Hypothalamus (tissue), 51 donors: ENCODE measurements at regions not wholly inside any gene's neighbourhood (a gene's known extent, or its start where the extent isn't known, plus 50 kb on each side); places are given as distances from the start of the nearest gene placed in this dataset.
A peak's percentile ranks its signal among the peaks of the same experiment; 100 is the strongest.
"Not testable (repeated sequence)": the region's sequence is repeated elsewhere in the genome, so short reads cannot be mapped to it uniquely, and the experiment has no call there.

Experiments used
- DNase-seq, 51 donors: peaks; one replicate each; lab custom pipeline; 2025; lab: John Stamatoyannopoulos, UW

DNA sequence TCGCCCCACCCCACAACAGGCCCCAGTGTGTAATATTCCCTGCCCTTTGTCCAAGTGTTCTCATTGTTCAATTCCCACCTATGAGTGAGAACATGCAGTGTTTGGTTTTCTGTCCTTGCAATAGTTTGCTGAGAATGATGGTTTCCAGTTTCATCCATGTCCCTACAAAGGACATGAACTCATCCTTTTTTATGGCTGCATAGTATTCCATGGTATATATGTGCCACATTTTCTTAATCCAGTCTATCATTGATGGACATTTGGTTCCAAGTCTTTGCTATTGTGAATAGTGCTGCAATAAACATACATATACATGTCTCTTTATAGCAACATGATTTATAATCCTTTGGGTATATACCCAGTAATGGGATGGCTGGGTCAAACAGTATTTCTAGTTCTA is 132.7 kb downstream of the SNX10 start:
- not testable (repeated sequence) for DNase-seq

DNA sequence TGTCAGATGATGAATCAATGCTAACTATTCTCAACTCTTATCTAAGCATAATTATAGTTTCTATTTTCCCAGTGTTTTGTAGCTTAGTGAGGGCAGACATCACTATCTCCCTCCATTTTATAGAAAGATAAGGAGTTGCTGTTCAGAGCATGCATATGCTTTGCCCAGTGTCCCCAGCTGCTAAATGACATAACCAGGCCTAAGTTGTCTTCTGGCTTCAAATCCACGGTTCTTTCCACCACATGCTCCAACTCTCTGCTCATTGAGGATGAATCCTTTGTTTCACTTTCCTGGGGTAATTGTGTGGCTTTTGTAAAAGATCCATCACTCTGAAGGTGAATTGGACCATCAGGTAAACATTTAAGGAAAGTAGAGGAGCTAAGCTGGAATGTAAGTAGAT is 134.0 kb downstream of the SNX10 start:
- DNase-seq: no peak

DNA sequence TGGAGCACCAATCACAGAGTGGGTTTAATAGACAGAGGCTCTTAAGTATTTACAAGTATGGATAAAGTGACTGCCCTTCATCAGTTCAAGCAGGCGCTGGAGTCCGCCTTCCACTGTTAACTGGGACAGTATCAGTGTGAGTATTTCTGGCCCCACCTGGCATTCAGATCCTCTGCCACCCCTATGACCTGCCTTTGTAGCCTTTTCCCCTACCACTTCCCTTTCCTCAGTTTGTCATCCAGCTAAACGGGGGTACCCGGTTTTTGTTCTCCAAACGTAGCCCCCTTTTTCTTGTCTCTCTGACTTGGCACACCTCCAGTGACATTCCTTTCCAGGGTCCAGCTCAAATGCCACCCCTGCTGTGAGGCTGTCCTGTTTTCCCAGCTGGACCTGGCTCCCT is 134.4 kb downstream of the SNX10 start:
- no peak for DNase-seq

DNA sequence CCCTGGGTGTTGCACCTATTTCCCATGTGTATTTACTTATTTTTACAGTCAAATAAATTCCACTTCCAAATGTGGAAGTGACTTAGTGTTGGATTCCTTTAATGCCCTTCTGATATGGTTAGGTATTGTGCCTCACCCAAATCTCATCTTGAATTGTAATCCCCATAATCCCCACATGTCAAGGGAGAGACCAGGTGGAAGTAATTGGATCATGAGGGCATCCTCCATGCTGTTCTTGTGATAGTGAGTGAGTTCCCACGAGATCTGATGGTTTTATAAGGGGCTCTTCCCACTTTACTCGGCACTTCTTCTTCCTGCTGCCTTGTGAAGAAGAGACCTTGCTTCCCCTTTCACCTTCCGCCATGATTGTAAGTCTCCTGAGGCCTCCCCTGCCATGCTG is 136.9 kb downstream of the SNX10 start:
- no peak for DNase-seq

DNA sequence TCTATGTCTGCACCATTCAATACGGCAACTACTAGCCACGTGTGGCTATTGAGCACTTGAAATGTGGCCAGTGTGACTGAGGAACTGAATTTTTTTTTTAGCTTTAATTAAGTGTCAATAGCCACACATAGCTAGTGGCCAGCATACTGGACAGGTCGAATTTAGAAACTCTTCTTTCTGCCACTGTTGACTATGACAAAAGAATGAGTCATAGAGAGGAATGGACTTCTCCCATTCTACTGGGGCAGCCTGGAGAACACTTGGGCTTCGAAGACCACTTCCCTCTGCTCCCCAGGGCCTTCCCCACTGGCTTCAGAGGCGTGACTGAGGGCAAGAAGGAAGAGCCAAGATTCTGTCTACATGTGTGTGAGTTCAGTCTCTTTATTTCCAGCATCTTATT is 137.5 kb downstream of the SNX10 start:
- DNase-seq: no peak

DNA sequence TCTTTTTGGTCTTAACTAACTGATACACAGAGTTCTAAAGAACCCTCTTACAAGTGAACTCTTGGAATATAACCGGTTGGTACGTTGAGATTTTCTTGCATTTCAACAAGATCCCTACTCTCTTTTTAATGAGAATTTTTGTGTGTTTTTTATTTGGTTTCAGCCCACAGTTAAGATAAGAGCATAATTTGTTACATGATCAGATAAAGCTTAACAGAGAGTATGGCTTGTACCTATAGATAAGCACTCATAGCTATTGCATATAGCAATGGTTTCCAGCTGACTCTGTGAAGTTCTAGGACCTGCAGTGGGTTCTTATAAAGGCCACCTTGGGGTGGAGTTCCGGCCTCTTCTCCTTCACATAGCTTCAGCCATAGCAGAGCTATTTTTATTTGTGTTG is 143.3 kb downstream of the SNX10 start:
- DNase-seq: no peak

DNA sequence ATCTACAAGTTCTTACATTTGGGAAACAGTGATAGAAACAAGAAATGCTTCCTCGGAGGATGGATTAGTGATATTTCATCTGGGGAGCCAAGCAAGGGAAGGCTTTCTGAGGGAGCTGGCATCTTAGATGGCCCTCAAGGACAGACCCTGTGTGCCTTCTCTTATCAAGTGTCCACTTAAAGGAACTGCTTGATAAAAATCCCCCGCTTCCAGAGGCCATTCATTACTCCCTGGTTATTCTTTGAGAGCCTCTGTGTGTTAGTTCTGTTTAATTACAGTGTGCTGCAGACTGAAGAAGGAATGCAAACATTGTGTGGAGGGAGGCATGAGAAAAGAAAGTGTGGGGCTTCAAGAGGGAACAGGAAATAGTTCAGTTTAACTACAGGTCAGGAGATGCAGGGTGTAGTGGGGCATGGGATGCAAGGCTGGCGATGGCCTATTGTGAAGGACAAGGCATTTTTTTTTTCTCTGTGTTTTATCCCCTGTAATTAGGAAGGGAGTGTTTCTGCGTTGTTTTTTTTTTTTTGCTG is 145.4 kb downstream of the SNX10 start:
- no peak for DNase-seq

DNA sequence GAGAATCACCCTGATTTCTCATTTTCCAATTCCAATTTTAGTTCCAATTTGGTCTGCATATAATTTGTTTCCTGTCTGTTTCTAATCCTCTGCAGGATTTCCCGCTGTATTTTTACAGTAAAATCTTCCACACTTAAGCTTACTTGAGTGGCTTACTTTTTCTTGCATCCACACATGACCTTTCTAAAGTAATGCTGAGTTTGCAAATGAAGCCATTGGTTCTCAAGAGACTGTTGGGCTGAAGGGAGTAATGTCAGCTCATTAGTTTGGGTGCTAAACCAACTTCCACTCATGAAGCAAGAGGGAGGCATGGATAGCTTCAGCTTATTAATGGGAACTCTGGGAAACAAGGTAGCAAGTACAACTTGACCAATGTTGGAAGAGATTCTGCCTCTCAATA is 146.4 kb downstream of the SNX10 start:
- no peak for DNase-seq

DNA sequence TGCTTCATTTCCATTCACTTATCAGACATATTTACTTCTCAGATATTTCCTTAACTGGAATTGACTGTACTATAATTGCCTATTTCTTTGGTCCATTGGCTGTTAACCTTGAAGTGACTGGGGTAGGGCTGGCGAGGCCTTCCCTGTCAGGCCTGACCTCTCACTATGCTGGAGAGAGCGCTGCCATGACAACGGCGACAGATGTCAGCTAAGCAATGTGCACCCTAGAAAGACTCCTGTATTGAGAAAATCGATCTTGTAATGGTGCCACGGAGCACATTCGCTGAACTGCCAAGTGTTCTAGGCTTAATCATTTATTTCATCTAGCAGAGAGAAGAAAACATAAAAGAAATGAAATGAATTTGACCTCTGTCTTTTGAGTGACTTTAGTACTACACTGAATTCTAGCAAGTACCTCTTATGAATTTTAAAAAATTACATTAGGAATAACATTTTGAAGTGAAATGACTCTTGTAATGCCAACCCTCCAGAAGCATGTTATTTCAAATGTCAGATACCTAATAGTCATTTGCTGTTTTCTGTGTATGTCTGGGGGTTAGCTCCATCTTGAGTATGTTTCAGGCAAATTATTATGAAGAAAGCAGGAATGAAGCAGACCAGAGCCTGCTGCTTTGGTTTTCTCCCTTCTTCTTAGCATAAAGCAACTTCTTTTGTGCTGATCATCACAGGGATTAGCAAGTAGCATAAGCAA is 148.0 kb downstream of the SNX10 start:
- DNase-seq: peak in 4 of 51 donors; percentile 0 to 17 (median 9)

DNA sequence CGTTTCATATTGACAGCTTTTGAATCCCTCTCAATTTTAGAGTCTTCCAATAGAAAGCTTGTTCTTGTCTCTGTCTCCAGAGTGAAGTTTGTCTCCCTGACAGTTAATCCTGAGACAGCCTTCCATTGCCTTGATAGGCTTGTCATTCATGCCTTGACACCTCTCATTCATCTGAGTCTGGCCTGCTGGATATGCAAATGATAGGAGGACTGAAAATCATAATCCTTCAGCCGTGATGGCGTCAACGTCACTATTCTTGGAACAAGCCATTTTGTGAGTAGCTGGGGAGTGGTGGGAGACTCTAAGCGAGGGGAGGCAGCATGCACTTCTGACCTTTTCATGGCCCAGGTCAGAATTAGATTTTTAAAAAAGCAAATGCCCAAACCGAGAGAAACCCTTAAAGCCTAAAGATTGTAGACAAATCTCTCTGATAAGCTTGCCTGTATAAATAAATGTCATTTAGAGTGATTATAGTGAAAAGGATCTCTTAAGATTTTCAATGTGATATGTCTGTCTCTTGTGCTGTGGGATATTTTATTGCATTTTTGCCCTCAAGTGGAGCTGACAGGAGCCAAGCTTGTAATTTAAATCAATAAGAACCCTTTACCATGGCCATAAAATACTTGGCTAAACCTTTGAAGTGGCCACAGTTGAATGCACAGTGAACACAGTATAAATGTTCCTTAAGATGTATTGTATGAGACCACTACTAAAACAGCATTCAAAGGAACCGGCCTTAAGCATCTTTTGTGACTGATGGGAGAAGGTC is 148.8 kb downstream of the SNX10 start:
- DNase-seq: peak in 1 of 51 donors; percentile 19

DNA sequence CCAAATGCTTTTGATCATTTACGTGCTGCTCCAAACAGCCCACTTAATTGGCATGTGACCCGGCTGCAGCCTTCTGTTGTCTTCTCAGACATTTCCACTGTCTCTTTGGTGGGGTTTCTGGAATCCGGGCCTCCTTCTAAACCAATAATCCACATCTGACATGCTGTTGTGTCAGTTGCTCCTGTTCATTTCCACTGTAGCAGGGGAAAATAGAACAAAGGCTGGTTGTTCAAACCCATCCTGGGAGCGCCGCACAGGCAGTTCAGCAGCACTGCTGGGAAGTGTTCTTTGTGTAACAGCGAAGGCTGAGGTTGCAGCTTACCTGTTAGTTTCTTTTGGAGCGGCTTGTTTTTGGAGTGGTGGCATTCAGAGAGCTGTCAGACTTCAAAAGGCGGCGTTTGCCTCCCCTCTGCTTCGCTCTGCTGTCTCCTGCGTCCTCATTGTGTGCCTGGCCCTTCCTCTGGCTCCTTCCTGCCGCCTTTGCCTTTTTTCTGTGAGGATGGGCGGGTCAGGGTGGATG is 149.4 kb downstream of the SNX10 start:
- DNase-seq: peak in 15 of 51 donors; percentile 1 to 69 (median 15)

DNA sequence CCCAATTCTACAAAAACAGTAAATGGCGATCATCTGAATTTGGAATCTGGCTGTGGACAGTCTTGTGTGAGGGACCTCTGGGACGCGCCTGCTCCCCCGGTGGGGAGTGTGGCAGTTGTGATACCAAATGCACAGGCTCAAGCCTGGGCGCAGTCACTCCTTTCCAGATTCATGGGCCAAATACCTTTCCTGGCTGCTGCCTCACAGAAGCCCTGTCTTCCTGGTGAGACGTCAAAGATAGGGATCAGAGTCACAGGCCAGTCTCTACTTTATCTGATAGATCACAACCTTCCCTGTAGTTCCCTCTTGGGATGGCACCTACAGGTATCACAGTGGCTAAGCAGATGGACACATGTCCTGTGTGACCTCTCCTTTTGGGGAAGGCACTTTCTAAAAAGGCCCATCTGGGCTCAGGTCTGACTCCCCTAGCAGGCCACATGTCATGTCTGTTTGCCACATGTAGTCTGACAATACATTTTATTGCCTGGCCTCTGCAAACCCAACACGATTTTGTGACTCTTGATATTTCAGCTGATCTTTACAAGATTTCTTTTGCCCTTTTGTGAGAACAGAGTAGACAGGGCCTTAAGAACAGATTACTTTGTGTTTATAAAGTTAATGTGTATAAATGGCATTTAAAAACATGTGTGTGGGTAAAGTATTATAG is 150.1 kb downstream of the SNX10 start:
- DNase-seq: peak in 1 of 51 donors; percentile 14

DNA sequence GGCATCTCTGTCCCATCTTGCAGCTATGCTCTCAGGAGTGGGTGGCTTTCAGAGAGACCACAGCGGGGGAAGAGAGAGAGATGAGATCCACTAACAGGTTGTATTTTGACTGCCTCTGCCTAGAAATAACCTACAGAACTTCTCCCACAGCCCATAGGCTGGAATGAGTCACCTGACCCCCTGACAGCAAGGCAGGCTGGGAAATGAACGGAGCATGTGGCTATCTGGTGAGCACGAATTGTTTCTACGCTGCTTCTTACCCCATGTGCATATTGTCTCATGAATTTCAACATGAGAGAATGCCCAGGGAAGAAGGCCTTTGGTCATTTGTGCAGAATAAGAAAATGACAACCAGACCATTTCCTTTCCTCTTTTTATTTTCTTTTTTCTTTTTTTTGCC is 151.3 kb downstream of the SNX10 start:
- DNase-seq: no peak

DNA sequence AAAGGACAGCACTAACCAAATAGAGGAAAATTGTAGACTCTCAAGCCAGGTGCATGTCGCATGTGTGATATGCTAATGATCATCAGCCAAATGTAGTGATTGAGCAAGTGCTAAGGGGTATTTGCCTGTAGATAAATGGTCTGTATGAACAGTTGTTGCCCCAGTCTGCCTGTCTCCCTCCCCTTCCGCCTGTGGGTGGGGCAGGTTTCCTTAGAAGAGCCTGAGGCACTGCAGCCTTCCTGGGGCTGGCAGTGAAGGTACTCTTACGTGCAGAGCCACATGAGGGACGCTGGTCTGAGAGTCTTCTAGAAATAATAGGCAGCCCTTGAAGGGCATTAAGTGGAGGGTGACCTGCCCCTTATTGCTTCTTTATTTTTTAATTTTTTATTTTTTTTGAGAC is 152.1 kb downstream of the SNX10 start:
- no peak for DNase-seq

DNA sequence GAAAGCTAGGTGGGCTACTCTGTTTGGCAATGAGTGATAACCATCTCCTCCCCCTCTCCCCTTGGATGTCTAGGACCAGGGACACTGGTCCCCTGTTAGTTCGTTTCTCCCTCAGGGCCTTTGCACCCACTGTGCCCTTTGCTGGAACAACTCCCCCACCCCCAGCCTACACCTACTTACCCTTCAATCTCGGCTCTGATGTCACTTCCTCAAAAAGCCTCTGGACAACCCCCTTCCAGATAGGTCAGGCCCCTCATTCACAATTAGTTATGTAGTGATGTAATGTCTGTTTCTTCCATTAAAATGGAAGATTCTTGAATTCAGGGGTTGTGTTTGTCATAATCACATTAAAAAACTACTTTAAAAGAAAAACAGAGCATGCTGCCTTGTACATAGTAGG is 152.9 kb downstream of the SNX10 start:
- DNase-seq: no peak

DNA sequence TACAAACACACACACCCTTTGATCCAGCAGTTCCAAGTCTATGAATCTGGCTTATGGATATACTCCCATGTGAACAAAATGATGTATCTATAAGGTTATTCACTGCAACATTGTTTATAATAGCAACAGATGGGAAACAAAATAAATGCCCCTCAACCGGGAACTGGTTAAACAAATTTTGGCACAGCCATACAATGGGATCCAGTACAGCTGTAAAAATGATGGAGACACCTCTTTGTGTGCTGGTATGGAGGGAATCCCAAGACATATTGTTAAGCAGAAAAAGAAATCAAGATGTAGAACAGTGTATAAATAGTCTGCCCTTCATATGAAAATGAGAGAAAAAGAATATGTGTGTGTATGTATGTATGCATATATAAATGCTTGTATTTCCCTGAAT is 155.5 kb downstream of the SNX10 start:
- no peak for DNase-seq

DNA sequence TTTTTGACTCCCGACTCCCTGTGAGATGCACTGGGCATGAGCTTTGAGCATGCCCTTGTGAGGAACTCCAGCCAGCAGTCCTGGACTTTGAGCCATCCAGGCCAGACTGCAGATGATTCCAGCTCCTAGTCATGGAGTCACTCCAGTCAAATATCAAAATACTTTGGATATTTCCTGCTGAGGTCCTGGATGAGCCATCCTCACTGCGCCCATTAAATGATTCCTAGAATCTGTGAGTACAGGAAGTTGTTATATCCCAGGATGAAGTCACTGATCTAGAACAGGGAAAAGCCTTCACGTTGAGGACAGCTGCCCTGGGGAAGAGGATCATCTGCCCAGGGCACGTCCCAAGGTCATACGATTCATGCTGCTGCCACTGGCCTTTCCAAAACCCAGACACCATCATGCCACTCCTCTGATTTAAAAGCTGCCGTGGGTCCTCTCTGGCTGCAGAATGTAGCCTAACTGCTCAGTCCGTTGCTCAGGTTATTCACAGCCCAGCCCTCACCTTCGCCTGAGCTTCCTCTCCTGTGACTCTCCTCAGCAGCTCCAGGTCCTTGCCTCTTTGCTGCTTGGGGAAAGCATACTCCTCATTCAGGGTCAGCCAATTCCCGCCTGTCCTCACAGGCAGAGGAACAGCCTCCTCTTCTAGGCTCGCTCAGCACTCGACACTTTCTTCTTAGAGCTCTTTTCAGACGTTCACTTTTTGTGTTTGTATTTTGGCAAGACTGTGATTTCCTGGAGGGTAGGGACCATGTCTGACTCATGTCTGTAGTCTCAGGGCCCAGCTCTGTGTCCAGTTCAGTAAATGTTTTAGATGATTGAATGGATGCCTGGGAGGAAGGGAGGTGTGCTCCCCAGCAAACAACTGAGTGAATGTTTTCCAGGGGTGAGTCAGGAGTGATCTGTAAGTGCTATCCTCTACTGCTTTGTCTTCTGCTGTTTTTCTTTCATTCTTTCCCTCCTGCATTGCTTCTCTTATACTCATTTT is 157.8 kb downstream of the SNX10 start:
- peak in 5 of 51 donors; percentile 6 to 40 (median 15) for DNase-seq

DNA sequence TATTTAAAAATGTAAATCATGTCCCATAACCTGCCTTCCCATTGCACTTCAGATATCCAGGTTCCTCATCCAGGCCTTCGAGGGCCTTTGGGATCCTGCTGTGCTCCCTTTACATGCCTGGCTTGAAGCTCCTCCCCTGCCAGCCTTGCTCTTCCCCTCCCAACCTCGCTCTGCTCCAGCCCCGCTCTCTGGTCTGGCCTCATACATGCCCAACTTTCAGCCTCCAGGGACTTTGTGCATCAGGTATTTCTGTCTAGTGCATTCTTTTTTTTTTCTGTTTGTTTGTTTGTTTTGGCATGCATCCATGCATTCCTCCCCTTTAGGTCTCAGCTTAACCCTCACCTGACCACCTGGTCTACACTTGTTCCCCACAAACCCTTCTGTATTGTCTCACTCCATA is 160.3 kb downstream of the SNX10 start:
- no peak for DNase-seq

DNA sequence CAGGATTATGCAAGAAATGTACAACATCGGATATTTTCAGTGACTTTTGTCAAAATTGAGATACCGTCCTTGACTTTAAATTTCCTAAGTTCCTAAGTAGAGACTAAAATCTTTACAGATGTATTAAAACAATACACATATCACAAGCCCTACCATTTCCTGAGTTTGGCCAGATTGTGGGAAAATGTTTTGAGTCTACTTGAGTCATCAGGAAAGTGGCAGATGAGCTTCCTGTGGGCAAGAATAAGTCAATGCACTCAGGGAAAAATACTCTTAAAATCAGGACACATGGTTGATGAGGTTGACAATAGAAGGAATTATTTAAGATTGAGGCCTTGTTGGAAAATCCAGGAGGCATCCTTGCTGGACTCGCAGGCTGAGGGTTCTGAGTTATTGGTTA is 162.5 kb downstream of the SNX10 start:
- no peak for DNase-seq

DNA sequence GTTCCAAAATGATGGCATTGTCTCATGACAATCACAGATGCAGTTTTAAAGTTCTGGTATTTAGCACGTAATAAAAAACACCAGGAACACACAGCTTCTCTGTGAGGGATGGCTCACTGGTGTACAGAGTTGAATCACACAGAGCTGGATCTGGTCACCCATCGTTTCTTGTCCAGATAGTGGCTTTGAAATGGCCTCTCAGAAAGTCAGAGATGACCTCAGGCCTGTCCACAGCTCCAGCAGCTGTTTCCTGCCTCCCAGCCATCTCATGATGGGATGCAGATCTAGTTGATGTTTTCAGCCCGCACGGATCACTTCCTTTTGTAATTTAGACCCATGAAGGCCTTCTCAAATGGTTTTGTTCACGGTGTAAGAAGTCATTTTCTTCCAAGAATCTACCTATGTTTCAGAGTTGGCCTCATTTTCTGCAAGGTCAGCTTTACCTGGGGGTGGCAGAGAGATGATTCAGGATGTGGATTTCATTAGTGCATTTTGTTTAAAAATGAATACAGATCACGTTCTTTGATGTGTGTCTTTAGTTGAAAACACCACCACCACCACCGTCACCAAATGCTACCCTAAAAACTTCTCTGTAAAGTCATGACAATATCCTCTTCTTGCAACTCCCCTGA is 166.2 kb downstream of the SNX10 start:
- DNase-seq: no peak
